ENCODE measurements at regions not wholly inside any gene's neighbourhood (a gene's known extent, or its start where the extent isn't known, plus 50 kb on each side); places are given as distances from the start of the nearest gene placed in this dataset.

DNA sequence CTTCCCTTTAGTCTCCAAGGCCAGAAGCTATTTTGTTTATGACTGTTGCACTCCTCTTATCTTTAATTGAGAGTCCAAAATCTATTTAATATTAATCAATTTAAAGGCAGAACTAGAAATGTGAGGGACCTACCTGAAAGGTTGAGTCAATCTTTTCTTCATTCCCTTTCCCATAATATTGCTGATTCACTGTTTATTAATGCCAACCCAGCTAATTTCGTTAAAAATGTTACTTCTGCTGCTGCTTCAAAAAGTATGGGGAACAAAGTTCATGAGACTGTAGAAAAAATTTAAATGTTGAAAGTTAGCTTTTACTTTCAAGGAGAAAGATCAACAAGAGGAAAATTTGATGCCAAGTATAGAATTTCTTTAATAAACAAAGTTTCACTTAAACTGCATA, 365.3 kb downstream of the TENT5A start:
- no peak for TF ChIP-seq SMC3 (IDR thresholded peaks at IDR 0.05)
- TF ChIP-seq, protein P1, sequence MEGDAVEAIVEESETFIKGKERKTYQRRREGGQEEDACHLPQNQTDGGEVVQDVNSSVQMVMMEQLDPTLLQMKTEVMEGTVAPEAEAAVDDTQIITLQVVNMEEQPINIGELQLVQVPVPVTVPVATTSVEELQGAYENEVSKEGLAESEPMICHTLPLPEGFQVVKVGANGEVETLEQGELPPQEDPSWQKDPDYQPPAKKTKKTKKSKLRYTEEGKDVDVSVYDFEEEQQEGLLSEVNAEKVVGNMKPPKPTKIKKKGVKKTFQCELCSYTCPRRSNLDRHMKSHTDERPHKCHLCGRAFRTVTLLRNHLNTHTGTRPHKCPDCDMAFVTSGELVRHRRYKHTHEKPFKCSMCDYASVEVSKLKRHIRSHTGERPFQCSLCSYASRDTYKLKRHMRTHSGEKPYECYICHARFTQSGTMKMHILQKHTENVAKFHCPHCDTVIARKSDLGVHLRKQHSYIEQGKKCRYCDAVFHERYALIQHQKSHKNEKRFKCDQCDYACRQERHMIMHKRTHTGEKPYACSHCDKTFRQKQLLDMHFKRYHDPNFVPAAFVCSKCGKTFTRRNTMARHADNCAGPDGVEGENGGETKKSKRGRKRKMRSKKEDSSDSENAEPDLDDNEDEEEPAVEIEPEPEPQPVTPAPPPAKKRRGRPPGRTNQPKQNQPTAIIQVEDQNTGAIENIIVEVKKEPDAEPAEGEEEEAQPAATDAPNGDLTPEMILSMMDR (IDR thresholded peaks at IDR 0.05): no peak
- no peak for TF ChIP-seq POLR2A (IDR thresholded peaks at IDR 0.05; ENCODE audit: low read length)
- TF ChIP-seq KDM1A (IDR thresholded peaks at IDR 0.05; ENCODE audit: low read depth): no peak
- no peak for TF ChIP-seq JUNB (IDR thresholded peaks at IDR 0.05)
- TF ChIP-seq, protein P2, sequence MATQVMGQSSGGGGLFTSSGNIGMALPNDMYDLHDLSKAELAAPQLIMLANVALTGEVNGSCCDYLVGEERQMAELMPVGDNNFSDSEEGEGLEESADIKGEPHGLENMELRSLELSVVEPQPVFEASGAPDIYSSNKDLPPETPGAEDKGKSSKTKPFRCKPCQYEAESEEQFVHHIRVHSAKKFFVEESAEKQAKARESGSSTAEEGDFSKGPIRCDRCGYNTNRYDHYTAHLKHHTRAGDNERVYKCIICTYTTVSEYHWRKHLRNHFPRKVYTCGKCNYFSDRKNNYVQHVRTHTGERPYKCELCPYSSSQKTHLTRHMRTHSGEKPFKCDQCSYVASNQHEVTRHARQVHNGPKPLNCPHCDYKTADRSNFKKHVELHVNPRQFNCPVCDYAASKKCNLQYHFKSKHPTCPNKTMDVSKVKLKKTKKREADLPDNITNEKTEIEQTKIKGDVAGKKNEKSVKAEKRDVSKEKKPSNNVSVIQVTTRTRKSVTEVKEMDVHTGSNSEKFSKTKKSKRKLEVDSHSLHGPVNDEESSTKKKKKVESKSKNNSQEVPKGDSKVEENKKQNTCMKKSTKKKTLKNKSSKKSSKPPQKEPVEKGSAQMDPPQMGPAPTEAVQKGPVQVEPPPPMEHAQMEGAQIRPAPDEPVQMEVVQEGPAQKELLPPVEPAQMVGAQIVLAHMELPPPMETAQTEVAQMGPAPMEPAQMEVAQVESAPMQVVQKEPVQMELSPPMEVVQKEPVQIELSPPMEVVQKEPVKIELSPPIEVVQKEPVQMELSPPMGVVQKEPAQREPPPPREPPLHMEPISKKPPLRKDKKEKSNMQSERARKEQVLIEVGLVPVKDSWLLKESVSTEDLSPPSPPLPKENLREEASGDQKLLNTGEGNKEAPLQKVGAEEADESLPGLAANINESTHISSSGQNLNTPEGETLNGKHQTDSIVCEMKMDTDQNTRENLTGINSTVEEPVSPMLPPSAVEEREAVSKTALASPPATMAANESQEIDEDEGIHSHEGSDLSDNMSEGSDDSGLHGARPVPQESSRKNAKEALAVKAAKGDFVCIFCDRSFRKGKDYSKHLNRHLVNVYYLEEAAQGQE (IDR thresholded peaks at IDR 0.05): no peak
- no peak for TF ChIP-seq ESRRA (IDR thresholded peaks at IDR 0.05; ENCODE audit: borderline replicate concordance, low read length)
